GM12878 (cell line): ENCODE measurements at regions not wholly inside any gene's neighbourhood (a gene's known extent, or its start where the extent isn't known, plus 50 kb on each side); places are given as distances from the start of the nearest gene placed in this dataset.

Experiments
- ATAC-seq: fragments of 200-7000 bp; cut with Tn5 transposase; 3 replicates; pipeline ENCODE4 v1.9.1; 2020; ENCODE audit warnings: mild to moderate bottlenecking, moderate library complexity
- BruUV-seq: library from RNA; stranded (reverse); fragments of 400-500 nt; replicated peaks from 2 replicates; lab custom pipeline; 2021; lab: Mats Ljungman, UMichigan
- CTCF ChIA-PET: fragments of 300-600 bp; sonication (Branson Sonifier 250); formaldehyde crosslinking; extraction: SDS; loops from one replicate; lab custom pipeline; 2021; ENCODE audit warnings: inconsistent platforms; lab: Yijun Ruan, JAX
- POLR2A ChIA-PET: fragments of 350-600 bp; formaldehyde crosslinking; extraction: SDS; loops from one replicate; lab custom pipeline; 2021; ENCODE audit warnings: inconsistent platforms; lab: Charles Lee
- RAD21 ChIA-PET: fragments of 300-600 bp; sonication (Branson Sonifier 250); formaldehyde crosslinking; loops from one replicate; lab custom pipeline; 2023; ENCODE audit warnings: antibody characterized with exemption; ENCODE audit not compliant: unreplicated experiment; lab: Charles Lee
- SMC1A ChIA-PET: fragments of 300-600 bp; sonication (Branson Sonifier 250); formaldehyde crosslinking; loops from one replicate; lab custom pipeline; 2023; ENCODE audit not compliant: unreplicated experiment, uncharacterized antibody; lab: Charles Lee
- DNase-seq: peaks from one replicate; pipeline ENCODE4 v3.0.0-alpha.2; 2011; ENCODE audit warnings: low read depth, low spot score
- FAIRE-seq: peaks from 3 replicates; lab custom pipeline; 2011; peaks lifted over from hg19 to GRCh38; lab: Jason Lieb, UNC
- H2AFZ ChIP-seq: 2 replicates; pipeline ENCODE4 v1.6.0; 2011; ENCODE audit warnings: low read depth, low read length, control low read depth; ENCODE audit not compliant: control insufficient read depth
- H3K27ac ChIP-seq: 2 replicates; pipeline ENCODE4 v1.5.1; 2011; ENCODE audit warnings: control low read depth; ENCODE audit not compliant: control insufficient read depth, insufficient read depth
- H3K27me3 ChIP-seq, 2 experiments: replicated peaks in 1 of 2; 2 replicates each; pipeline versions ENCODE4 v1.6.0 to v1.6.1; 2011; ENCODE audit warnings: low read length in 1 of 2; ENCODE audit not compliant: control insufficient read depth in 2 of 2, insufficient read depth in 2 of 2
- H3K36me3 ChIP-seq, 2 experiments: 2 replicates each; pipeline ENCODE4 v1.5.1; 2011; ENCODE audit warnings: low read length in 1 of 2; ENCODE audit not compliant: control insufficient read depth in 2 of 2, insufficient read depth in 2 of 2
- H3K4me1 ChIP-seq: 2 replicates; pipeline ENCODE4 v1.6.1; 2011; ENCODE audit warnings: mild to moderate bottlenecking, low read length, moderate library complexity, mixed read lengths; ENCODE audit not compliant: control insufficient read depth, insufficient read depth
- H3K4me2 ChIP-seq: 2 replicates; pipeline ENCODE4 v1.6.0; 2011; ENCODE audit warnings: control low read depth; ENCODE audit not compliant: control insufficient read depth, insufficient read depth
- H3K4me3 ChIP-seq: fragments of 200-600 bp; sonication (generic); 2 replicates; pipeline ENCODE4 v1.5.1; 2016
- H3K79me2 ChIP-seq: 2 replicates; pipeline ENCODE4 v1.6.0; 2011; ENCODE audit warnings: low read length; ENCODE audit not compliant: control insufficient read depth, insufficient read depth
- H3K9ac ChIP-seq: 2 replicates; pipeline ENCODE4 v1.8.0; 2011; ENCODE audit warnings: low read length, control low read depth, mixed read lengths; ENCODE audit not compliant: control insufficient read depth, insufficient read depth
- H3K9me3 ChIP-seq: replicated peaks from 3 replicates; pipeline ENCODE4 v1.5.1; 2011; ENCODE audit warnings: mild to moderate bottlenecking, low read length; ENCODE audit not compliant: control insufficient read depth, insufficient read depth
- H4K20me1 ChIP-seq: 2 replicates; pipeline ENCODE4 v1.6.0; 2011; ENCODE audit not compliant: control insufficient read depth, insufficient read depth
- ATF3 ChIP-seq: IDR thresholded peaks from 2 replicates; pipeline ENCODE4 v1.6.1; 2011; ENCODE audit warnings: low read depth, mild to moderate bottlenecking, low read length, moderate library complexity, borderline replicate concordance; ENCODE audit errors: extremely low read depth
- BCL3 ChIP-seq: IDR thresholded peaks from 2 replicates; pipeline ENCODE4 v1.6.1; 2011; ENCODE audit warnings: borderline replicate concordance, low read depth, mild to moderate bottlenecking, moderate library complexity, low read length; ENCODE audit not compliant: insufficient read depth, poor library complexity, severe bottlenecking
- CBX5 ChIP-seq: sonication (generic); IDR thresholded peaks from 2 replicates; pipeline ENCODE4 v1.6.1; 2016; ENCODE audit warnings: low read depth, moderate library complexity, mild to moderate bottlenecking, inconsistent platforms
- CEBPB ChIP-seq, 2 experiments: fragments of 150-350 bp in 1 of 2; IDR thresholded peaks; 2 replicates each; pipeline ENCODE4 v1.6.1; 2012 to 2014; ENCODE audit warnings: low read depth in 2 of 2, low read length in 2 of 2, borderline replicate concordance in 1 of 2, inconsistent platforms in 1 of 2
- IRF3 ChIP-seq: fragments of 450-650 bp; IDR thresholded peaks from 2 replicates; pipeline ENCODE4 v1.6.1; 2014; ENCODE audit warnings: mild to moderate bottlenecking
- IRF4 ChIP-seq: IDR thresholded peaks from 2 replicates; pipeline ENCODE4 v1.6.1; 2011; ENCODE audit warnings: low read depth, low read length
- MEF2A ChIP-seq: IDR thresholded peaks from 2 replicates; pipeline ENCODE4 v1.6.1; 2011; ENCODE audit warnings: low read depth, mild to moderate bottlenecking, low read length, moderate library complexity; ENCODE audit not compliant: insufficient read depth
- MEF2B ChIP-seq: fragments of 450-650 bp; IDR thresholded peaks from 2 replicates; pipeline ENCODE4 v1.6.1; 2018; ENCODE audit warnings: mild to moderate bottlenecking, moderate library complexity; ENCODE audit not compliant: partially characterized antibody, poor library complexity, severe bottlenecking
- RAD21 ChIP-seq: IDR thresholded peaks from 2 replicates; pipeline ENCODE4 v1.6.1; 2011; ENCODE audit warnings: mild to moderate bottlenecking, low read depth, low read length, moderate library complexity; ENCODE audit not compliant: insufficient read depth
- RELA ChIP-seq: fragments of 450-650 bp; IDR thresholded peaks from 2 replicates; pipeline ENCODE4 v1.8.0; 2014; ENCODE audit warnings: borderline replicate concordance; ENCODE audit not compliant: partially characterized antibody
- SIX5 ChIP-seq: IDR thresholded peaks from 2 replicates; pipeline ENCODE4 v1.6.1; 2011; ENCODE audit warnings: mild to moderate bottlenecking, low read depth, low read length, moderate library complexity; ENCODE audit not compliant: severe bottlenecking
- STAT3 ChIP-seq: IDR thresholded peaks from 2 replicates; pipeline ENCODE4 v1.6.1; 2011; ENCODE audit warnings: low read depth, low read length, improper control_type of control experiment
- TCF3 ChIP-seq: IDR thresholded peaks from 2 replicates; pipeline ENCODE4 v1.6.1; 2012; ENCODE audit warnings: low read depth, mild to moderate bottlenecking, low read length, borderline replicate concordance; ENCODE audit not compliant: insufficient read depth
- ZNF384 ChIP-seq: IDR thresholded peaks from 2 replicates; pipeline ENCODE4 v1.6.1; 2012; ENCODE audit warnings: low read depth, mild to moderate bottlenecking, low read length, improper control_type of control experiment, borderline replicate concordance
- ZNF622 ChIP-seq: fragments of 450-650 bp; IDR thresholded peaks from 2 replicates; pipeline ENCODE4 v1.6.1; 2017; ENCODE audit warnings: mild to moderate bottlenecking, inconsistent platforms
- WGBS: methylation state at CpG from one replicate; pipeline ENCODE4 v1.1.6; 2016; ENCODE audit warnings: low lambda C conversion rate; ENCODE audit not compliant: insufficient replicate concordance, insufficient coverage; ENCODE audit errors: missing lambda C conversion rate; 5-methylcytosine and 5-hydroxymethylcytosine counted together
- in situ Hi-C: fragments of 300-500 bp; cut with MboI; formaldehyde crosslinking; loops from 9 replicates; pipeline ENCODE4 v1.14.3; 2018; ENCODE audit warnings: mixed read lengths
- intact Hi-C: fragments of 100-400 bp; cut with micrococcal nuclease; formaldehyde crosslinking; loops from one replicate; pipeline ENCODE4 v1.14.2; 2022; ENCODE audit not compliant: unreplicated experiment

- no peak overlapping the region for H3K27ac ChIP-seq
- no peak overlapping the region for H3K9ac ChIP-seq
Measured at GRCh38 chr6:74312081-74312480, 616.1 kb downstream of the CD109 start.

GRCh38 chr6:74311431-74311830 lies 615.4 kb downstream of the CD109 start:
- ChIA-PET POLR2A (no interaction called here), CTCF (interaction anchor here (0.5 to 1.3 kb wide), 3 partner anchors 897 to 1568 kb away, joined by 3 read pairs; no protein-coding TSS in a partner anchor), SMC1A (interaction anchor here (0.7 to 0.8 kb wide), 2 partner anchors 33 to 897 kb away, joined by 3 read pairs; no protein-coding TSS in a partner anchor), RAD21 (interaction anchor here (1.2 kb wide), 1 partner anchor 13 kb away, joined by 3 read pairs; no protein-coding TSS in a partner anchor)
- no TSS peak for BruUV-seq
- Histone ChIP-seq H3K27ac (no peak overlapping the region), H3K4me2 (no peak overlapping the region), H4K20me1 (no peaks in the 10 kb centered on the region), H3K4me1 (no peaks in the 10 kb centered on the region), H3K4me3 (no peak overlapping the region), H3K27me3 (no peaks in the 10 kb centered on the region), H3K79me2 (no peaks in the 10 kb centered on the region), H3K9me3 (no peaks in the 10 kb centered on the region), H2AFZ (no peak overlapping the region), H3K9ac (no peak overlapping the region), H3K36me3 (no peaks in the 10 kb centered on the region)
- 0% methylated on average over 2 of the region's 2 CpGs for WGBS
- FAIRE-seq (no peak), DNase-seq (no peak), ATAC-seq (no peak)
- in situ Hi-C loops = no loop called here
- intact Hi-C loops = no loop called here
- no peak for TF ChIP-seq RAD21
- TF ChIP-seq MEF2A = no peak
- TF ChIP-seq RELA = no peak
- TF ChIP-seq IRF3 = no peak
- TF ChIP-seq ZNF622 = no peak
- no peak for TF ChIP-seq CBX5
- no peak for TF ChIP-seq SIX5
- no peak for TF ChIP-seq IRF4
- no peak for TF ChIP-seq MEF2B
- no peak for TF ChIP-seq ATF3
- TF ChIP-seq CEBPB (IDR thresholded peaks at IDR 0.05; ENCODE audit: borderline replicate concordance in 1 of 2, low read depth in 2 of 2, low read length in 2 of 2) = no peak
- no peak for TF ChIP-seq TCF3
- TF ChIP-seq BCL3 = no peak

More at GRCh38 chr6:74312081-74312480, 616.1 kb downstream of the CD109 start:
- Histone ChIP-seq H3K4me2 (no peak overlapping the region), H3K79me2 (no peaks in the 10 kb centered on the region), H3K27me3 (no peaks in the 10 kb centered on the region), H3K9me3 (no peaks in the 10 kb centered on the region), H4K20me1 (no peaks in the 10 kb centered on the region), H3K4me3 (no peak overlapping the region), H3K36me3 (no peaks in the 10 kb centered on the region), H3K4me1 (no peaks in the 10 kb centered on the region), H2AFZ (no peak overlapping the region)
- TF ChIP-seq STAT3 = no peak
- no peak for TF ChIP-seq ZNF384
- TF ChIP-seq RAD21 = no peak
- intact Hi-C loops (no loop called here), in situ Hi-C loops (no loop called here)
- ChIA-PET RAD21 (interaction anchor here (1.2 kb wide), 1 partner anchor 14 kb away, joined by 3 read pairs; no protein-coding TSS in a partner anchor), SMC1A (no interaction called here), POLR2A (no interaction called here), CTCF (interaction anchor here (1.3 kb wide), 1 partner anchor 898 kb away, joined by 3 read pairs; no protein-coding TSS in a partner anchor)
- ATAC-seq (no peak), DNase-seq (no peak), FAIRE-seq (no peak)
- no TSS peak for BruUV-seq
- 33% methylated on average over 1 of the region's 1 CpG for WGBS
